GM20000 (cell line): ENCODE measurements at regions not wholly inside any gene's neighbourhood (a gene's known extent, or its start where the extent isn't known, plus 50 kb on each side); places are given as distances from the start of the nearest gene placed in this dataset.

ENCODE experiments used
- DNase-seq: peaks from one replicate; pipeline ENCODE4 v3.0.0; 2012; ENCODE audit warnings: low spot score
- CTCF ChIP-seq: IDR thresholded peaks from 2 replicates; pipeline ENCODE4 v1.5.1; 2012; ENCODE audit warnings: mild to moderate bottlenecking, control low read depth; ENCODE audit errors: extremely low read depth, missing control alignments

- no peak for TF ChIP-seq CTCF
- DNase-seq, result no peak
These were observed 369.7 kb downstream of the EPHA4 start for GRCh38 chr2:221202431-221202830.

- peak; percentile 34 for DNase-seq
- no peak for TF ChIP-seq CTCF
These were observed 369.0 kb downstream of the EPHA4 start for GRCh38 chr2:221203125-221203524.

GRCh38 chr2:221203856-221204255 lies 368.2 kb downstream of the EPHA4 start:
- TF ChIP-seq CTCF, result no peak
- no peak for DNase-seq

GRCh38 chr2:221204699-221205098 lies 367.4 kb downstream of the EPHA4 start:
- TF ChIP-seq CTCF, result no peak
- DNase-seq, result no peak

GRCh38 chr2:221205103-221205673 lies 366.9 kb downstream of the EPHA4 start:
- no peak for DNase-seq
- no peak for TF ChIP-seq CTCF

- no peak for TF ChIP-seq CTCF
- DNase-seq, result no peak
These were observed 361.4 kb downstream of the EPHA4 start for GRCh38 chr2:221210686-221211085.

GRCh38 chr2:221211653-221212052 lies 360.5 kb downstream of the EPHA4 start:
- no peak for TF ChIP-seq CTCF
- DNase-seq, result no peak
